Adrenal gland (tissue), 9 donors: ENCODE measurements at regions not wholly inside any gene's neighbourhood (a gene's known extent, or its start where the extent isn't known, plus 50 kb on each side); places are given as distances from the start of the nearest gene placed in this dataset.

ENCODE experiments used
- DNase-seq, 7 donors: peaks; one replicate each; pipeline ENCODE4 v3.0.0-alpha.2; 2019 to 2020
- H3K27ac ChIP-seq, 5 donors: fragments of 200-600 bp; sonication (generic) in 4 of 5; 1 replicate in 3 of 5; 2 replicates in 2 of 5; pipeline versions ENCODE4 v1.5.1 to v1.8.0; 2016 to 2020; ENCODE audit warnings: mild to moderate bottlenecking in 1 of 5
- H3K27me3 ChIP-seq: fragments of 200-600 bp; 2 replicates; pipeline ENCODE4 v1.8.0; 2021
- H3K36me3 ChIP-seq, 2 donors: fragments of 200-600 bp; replicated peaks in 1 of 2; 1 replicate in 1 of 2; 2 replicates in 1 of 2; pipeline versions ENCODE4 v1.5.1 to v1.8.0; 2018 to 2022
- H3K4me1 ChIP-seq, 2 donors: fragments of 200-600 bp; replicated peaks in 1 of 2; 1 replicate in 1 of 2; 2 replicates in 1 of 2; pipeline versions ENCODE4 v1.5.1 to v1.8.0; 2018 to 2021
- H3K4me3 ChIP-seq, 4 donors: fragments of 200-600 bp; sonication (generic) in 3 of 4; one replicate each; pipeline ENCODE4 v1.5.1; 2016 to 2018
- H3K9me3 ChIP-seq, 3 donors: fragments of 200-600 bp; sonication (generic) in 1 of 3; replicated peaks in 1 of 3; 1 replicate in 2 of 3; 2 replicates in 1 of 3; pipeline versions ENCODE4 v1.5.1 to v1.8.0; 2016 to 2021
- POLR2A ChIP-seq, 2 donors: fragments of 450-650 bp; IDR thresholded peaks; one replicate each; pipeline ENCODE4 v1.6.1; 2017; ENCODE audit warnings: antibody characterized with exemption in 2 of 2, mild to moderate bottlenecking in 2 of 2, moderate library complexity in 1 of 2
- WGBS, 4 donors: extraction: QIAGEN DNeasy Blood & Tissue Kit in 2 of 4; methylation state at CpG; one replicate each; pipeline versions ENCODE4 v1.1.5 to v1.1.7; 2013 to 2017; 5-methylcytosine and 5-hydroxymethylcytosine counted together
- intact Hi-C, 2 donors: fragments of 100-400 bp; cut with DNase I; formaldehyde crosslinking; loops; one replicate each; pipeline versions ENCODE4 v1.14.1 to v1.15.0; 2022 to 2023
- TF ChIP-seq, protein P1 (sequence below), 6 experiments: fragments of 450-650 bp in 4 of 6; fragments of 200-600 bp in 2 of 6; sonication (generic) in 1 of 6; IDR thresholded peaks; 1 replicate in 5 of 6; 2 replicates in 1 of 6; pipeline versions ENCODE4 v1.5.1 to v1.8.0; 2016 to 2021; ENCODE audit warnings: antibody characterized with exemption in 6 of 6, mild to moderate bottlenecking in 2 of 6, moderate library complexity in 1 of 6
- donor health status: healthy with polysubstance abuse.
- donor health status: Bipolar disorder and iron deficiency.
- donor health status: DM: yes; HTN: yes; CAD: no.
- donor health status: DM: no; HTN: no; CAD: no.
- donor health status: DM: no; HTN: no; CAD: no.

DNA sequence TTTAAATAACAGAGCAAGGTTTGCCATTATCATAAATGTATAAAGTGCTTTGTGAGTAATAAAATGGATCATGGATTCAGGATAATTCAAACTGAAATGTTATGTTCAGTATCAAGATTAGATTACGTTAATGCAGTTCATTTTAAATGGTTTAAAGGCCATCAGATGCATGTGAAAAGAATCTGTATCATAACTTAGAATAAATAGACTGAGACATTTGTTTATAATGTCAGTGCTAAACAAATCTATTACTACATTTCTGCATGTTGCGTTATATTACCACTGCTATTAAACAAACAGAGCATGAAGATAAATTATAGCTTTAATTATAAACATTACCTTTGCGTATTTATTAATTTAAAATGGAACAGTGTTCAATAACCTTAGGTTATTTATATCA lies 160.2 kb downstream of the TOX3 start:
- Histone ChIP-seq H3K27ac (no peak overlapping the region), H3K27me3 (no peaks in the 10 kb centered on the region), H3K36me3 (no peaks in the 10 kb centered on the region), H3K4me1 (no peaks in the 10 kb centered on the region), H3K4me3 (no peak overlapping the region), H3K9me3 (no peaks in the 10 kb centered on the region)
- intact Hi-C loops: no loop called here
- no peak for DNase-seq
- 60 to 65% (median 63%) methylated on average over 3 of the region's 3 CpGs for WGBS, 4 donors
- TF ChIP-seq POLR2A (IDR thresholded peaks at IDR 0.05): no peak
- TF ChIP-seq, protein P1, sequence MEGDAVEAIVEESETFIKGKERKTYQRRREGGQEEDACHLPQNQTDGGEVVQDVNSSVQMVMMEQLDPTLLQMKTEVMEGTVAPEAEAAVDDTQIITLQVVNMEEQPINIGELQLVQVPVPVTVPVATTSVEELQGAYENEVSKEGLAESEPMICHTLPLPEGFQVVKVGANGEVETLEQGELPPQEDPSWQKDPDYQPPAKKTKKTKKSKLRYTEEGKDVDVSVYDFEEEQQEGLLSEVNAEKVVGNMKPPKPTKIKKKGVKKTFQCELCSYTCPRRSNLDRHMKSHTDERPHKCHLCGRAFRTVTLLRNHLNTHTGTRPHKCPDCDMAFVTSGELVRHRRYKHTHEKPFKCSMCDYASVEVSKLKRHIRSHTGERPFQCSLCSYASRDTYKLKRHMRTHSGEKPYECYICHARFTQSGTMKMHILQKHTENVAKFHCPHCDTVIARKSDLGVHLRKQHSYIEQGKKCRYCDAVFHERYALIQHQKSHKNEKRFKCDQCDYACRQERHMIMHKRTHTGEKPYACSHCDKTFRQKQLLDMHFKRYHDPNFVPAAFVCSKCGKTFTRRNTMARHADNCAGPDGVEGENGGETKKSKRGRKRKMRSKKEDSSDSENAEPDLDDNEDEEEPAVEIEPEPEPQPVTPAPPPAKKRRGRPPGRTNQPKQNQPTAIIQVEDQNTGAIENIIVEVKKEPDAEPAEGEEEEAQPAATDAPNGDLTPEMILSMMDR (IDR thresholded peaks at IDR 0.05): no peak

DNA sequence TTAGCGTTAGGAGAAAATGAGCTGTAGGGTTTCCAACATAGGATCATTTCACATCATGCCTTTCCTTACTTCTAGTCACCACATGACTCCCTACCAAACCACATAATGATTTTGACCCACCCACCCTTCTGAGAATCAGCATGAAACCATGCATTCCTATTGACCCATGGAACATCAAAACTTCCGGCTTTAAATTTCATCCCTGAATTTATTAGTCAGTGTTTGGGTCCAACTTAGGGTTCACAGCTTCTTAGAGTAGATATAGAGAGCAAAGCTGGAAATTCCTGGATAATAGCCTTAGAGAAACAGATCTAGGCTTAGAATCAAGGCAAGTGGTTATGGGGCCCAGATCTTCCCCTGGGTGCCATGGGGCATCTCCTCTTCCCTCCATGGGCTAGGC lies 162.6 kb downstream of the TOX3 start:
- WGBS, 4 donors: 77 to 92% (median 90%) methylated on average over 2 of the region's 2 CpGs
- intact Hi-C loops: no loop called here

DNA sequence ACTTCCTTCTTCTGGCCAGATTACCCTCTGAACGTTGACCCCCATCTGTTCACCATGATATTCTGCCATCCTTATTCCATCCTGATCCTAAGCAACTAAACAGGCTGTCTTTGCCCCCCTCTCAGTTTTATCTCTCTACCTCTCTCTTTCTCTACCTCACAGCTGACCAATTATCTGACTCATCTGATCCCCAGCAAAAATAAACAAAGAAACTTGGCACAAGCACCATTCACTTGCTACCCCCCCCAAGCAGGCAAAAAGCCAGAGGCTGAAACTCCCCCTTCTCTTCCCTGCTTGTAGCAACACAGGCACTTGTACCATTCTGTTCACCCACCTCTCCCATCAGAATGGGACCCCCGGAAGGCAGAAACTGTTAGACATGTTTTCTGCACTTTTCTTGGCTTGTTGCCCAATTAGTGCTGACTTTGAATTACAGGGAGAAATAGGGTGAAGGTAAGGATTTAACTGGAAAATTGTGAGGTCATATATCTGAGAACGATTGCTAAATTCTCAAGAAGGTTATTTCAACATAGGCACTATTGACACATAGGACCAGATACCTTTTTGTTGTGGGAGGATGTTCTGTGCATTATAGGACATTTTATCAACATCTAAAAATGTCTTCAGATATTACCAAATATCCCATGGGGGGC lies 163.2 kb downstream of the TOX3 start:
- no peaks in the 10 kb centered on the region for H3K4me1 ChIP-seq
- H3K36me3 ChIP-seq: no peaks in the 10 kb centered on the region
- DNase-seq: peak in 1 of 7 donors; percentile 13
- 35 to 47% (median 43%) methylated on average over 3 of the region's 3 CpGs for WGBS, 4 donors
- H3K4me3 ChIP-seq: no peak overlapping the region
- no peak overlapping the region for H3K27ac ChIP-seq
- H3K9me3 ChIP-seq: no peaks in the 10 kb centered on the region
- TF ChIP-seq, protein P1 (IDR thresholded peaks at IDR 0.05): no peak
- TF ChIP-seq POLR2A (IDR thresholded peaks at IDR 0.05): no peak
- no peaks in the 10 kb centered on the region for H3K27me3 ChIP-seq
- intact Hi-C loops: no loop called here

More for the DNA sequence above, 162.6 kb downstream of the TOX3 start:
- DNase-seq: no peak
- Histone ChIP-seq H3K27ac (no peak overlapping the region), H3K27me3 (no peaks in the 10 kb centered on the region), H3K4me1 (no peaks in the 10 kb centered on the region), H3K4me3 (no peak overlapping the region), H3K9me3 (no peaks in the 10 kb centered on the region), H3K36me3 (no peaks in the 10 kb centered on the region)
- TF ChIP-seq, protein P1 (IDR thresholded peaks at IDR 0.05): no peak
- no peak for TF ChIP-seq POLR2A (IDR thresholded peaks at IDR 0.05)

DNA sequence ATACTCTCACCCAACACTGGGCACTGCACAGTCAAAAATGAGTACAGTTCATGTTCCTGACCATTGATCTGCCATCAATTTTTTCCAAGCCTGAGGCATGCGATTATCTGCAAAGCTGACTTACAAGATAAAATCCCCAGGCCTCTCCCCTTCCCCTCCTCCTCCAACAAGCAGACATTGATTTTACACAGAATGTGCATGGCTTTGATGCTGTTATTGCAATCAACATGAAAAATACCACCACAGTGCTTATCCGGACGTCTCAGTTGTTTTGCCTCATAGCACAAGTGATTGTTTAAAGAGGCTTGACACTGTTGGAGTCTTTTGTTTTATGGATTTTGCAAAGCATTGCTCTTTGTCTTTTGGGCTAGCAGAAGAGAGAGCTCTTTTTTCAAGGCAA lies 163.8 kb downstream of the TOX3 start:
- H3K4me3 ChIP-seq: no peak overlapping the region
- WGBS, 4 donors: 36 to 46% (median 40%) methylated on average over 3 of the region's 3 CpGs
- intact Hi-C loops: no loop called here

More for the DNA sequence above, 163.8 kb downstream of the TOX3 start:
- Histone ChIP-seq H3K36me3 (no peaks in the 10 kb centered on the region), H3K9me3 (no peaks in the 10 kb centered on the region), H3K27me3 (no peaks in the 10 kb centered on the region), H3K27ac (no peak overlapping the region), H3K4me1 (no peaks in the 10 kb centered on the region)
- TF ChIP-seq, protein P1 (IDR thresholded peaks at IDR 0.05): no peak
- no peak for TF ChIP-seq POLR2A (IDR thresholded peaks at IDR 0.05)
- no peak for DNase-seq
